ENCODE measurements at regions not wholly inside any gene's neighbourhood (a gene's known extent, or its start where the extent isn't known, plus 50 kb on each side); places are given as distances from the start of the nearest gene placed in this dataset.
"Not testable (repeated sequence)": the region's sequence is repeated elsewhere in the genome, so short reads cannot be mapped to it uniquely, and the experiment has no call there.

DNA sequence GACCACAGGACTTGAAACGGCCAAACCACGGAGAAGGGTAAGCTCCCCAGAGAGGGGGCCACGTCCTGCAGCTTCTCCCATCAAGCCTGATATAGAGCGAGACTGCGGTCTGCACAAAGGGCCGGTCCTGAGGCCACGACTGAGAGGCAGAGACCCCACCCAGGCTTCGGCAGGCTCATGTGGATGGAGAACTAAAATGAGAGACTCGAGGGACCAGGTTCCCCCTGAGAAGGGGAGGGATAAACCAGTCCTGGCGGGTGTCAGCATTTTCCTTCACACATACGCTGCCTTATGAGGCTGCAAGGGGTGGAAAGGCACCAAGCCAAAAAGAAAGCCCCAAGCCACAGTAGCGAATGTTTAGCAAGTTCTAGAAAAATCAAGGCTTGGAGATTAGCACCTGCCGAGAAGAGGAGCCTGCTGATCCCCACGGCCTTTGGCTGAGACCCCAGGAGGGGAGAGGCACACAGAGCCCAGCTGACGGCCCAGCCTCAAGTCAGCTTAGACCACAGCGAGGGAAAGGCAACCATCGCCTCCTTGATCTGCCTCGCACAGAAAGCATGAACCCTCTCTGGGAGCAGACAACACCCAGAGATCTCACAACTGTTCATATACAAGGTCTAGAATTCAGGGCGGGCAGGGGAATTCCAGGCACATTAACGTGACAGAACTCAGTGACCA lies 92.6 kb upstream of the RNF32 start:
- DNase-seq (ENCODE audit: low spot score) = no peak

- no peak for DNase-seq (ENCODE audit: low spot score)
These were observed 94.6 kb upstream of the RNF32 start for GRCh38 chr7:156545979-156546378.

GRCh38 chr7:156544919-156545715 lies 95.5 kb upstream of the RNF32 start:
- DNase-seq (ENCODE audit: low spot score) = no peak

DNA sequence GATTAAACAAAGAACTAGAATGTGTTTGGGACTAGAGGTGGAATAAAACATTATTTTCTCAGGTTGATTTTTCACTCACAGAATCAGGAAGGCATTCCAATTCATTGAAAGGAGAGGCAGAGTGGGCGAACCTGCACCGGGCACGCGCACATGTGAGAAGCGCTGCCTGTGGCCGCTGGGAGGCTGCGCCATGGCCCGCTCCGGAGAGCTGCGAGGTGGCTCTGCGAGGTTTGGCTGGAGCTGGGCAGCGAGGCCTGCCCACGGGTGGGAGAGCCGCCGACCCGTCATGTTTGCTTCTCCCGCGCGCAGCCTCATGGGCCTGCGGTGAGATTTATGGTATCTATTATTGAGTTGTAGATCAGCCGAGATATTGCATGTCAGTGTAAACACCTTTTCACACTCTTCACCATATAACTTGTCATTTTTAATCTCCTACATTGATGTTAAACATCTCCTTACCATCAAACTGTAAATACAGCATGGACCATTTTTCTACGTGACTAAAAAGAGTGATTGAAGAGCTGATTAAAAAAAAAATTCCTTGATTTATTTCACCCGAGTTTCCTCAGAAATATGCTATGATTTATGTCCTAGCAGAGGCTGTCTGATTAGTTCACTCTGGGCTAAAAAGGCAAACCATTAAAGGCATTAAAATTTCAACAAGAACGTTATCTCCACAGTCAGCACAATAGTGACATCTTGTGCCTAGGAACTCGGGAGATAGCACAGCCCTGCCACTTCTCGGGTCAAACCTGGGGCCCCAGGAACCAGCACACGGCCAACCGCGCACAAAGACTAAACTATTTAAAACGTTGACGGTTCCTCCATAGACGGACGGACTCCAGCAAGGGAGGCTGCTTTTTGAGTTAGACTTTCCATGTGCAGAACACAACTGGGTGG lies 96.6 kb upstream of the RNF32 start:
- no peak for DNase-seq (ENCODE audit: low spot score)

- no peak for DNase-seq (ENCODE audit: low spot score)
These were observed 99.9 kb upstream of the RNF32 start for GRCh38 chr7:156540619-156541165.

DNA sequence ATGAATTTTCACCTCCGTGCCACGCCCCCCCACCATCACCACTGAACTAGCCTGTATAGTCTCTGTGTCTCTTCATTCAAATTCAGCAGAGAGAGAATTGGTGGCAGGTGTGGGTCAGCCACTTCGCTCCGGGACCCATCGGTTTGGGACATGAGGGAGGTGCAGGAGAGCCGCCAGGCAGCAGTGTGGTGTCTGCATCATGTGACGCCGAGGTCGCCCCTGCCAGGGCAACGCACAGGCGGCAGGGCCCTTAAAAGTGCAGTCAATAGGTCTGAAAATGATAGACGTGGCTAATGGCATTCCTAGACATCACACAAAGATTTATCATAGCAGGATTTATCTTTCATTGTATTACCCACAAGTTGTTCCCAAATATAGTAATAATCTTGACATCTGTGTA lies 100.6 kb upstream of the RNF32 start:
- no peak for DNase-seq (ENCODE audit: low spot score)

GRCh38 chr7:156537006-156537405 lies 103.6 kb upstream of the RNF32 start:
- no peak for DNase-seq (ENCODE audit: low spot score)

DNA sequence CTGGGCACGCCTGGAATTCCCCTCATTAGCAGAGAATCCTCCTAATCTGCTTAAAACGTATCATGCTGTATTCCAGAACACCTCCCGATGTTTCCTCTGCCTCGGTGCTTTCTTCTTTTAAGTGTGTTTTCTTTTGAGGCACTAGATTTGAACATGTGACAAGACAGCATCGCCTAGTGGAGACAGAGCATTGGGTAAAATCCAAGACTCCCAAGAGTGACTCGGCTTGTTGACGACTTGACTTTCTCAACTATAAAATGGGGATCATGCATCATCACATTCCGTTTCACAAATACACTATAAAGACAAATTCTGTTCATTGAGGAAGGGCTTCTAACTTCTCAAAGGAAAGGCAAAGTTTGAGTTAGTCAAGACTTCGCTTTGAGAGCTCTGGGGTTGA lies 105.6 kb upstream of the RNF32 start:
- no peak for DNase-seq (ENCODE audit: low spot score)

DNA sequence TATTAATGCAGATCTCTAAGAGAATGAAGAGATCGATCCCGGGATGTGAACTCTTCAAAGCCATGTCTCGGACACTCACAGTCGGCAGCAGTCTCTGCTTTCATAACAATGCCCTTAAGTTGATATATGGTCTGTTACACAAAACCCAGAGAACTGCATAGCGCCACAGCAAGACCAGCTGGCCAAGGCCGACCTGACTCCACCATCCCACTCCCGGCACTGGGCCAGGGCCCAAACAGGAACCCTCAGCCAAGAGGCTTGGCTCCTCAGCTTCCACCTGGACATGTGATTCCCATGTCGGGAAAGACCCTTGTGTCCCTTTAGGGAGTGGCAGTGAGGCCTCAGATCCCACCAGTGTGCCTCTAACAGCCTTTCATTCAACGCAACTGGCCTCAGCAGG lies 106.6 kb upstream of the RNF32 start:
- no peak for DNase-seq (ENCODE audit: low spot score)

- no peak for DNase-seq (ENCODE audit: low spot score)
These were observed 107.2 kb upstream of the RNF32 start for GRCh38 chr7:156533420-156533819.

DNA sequence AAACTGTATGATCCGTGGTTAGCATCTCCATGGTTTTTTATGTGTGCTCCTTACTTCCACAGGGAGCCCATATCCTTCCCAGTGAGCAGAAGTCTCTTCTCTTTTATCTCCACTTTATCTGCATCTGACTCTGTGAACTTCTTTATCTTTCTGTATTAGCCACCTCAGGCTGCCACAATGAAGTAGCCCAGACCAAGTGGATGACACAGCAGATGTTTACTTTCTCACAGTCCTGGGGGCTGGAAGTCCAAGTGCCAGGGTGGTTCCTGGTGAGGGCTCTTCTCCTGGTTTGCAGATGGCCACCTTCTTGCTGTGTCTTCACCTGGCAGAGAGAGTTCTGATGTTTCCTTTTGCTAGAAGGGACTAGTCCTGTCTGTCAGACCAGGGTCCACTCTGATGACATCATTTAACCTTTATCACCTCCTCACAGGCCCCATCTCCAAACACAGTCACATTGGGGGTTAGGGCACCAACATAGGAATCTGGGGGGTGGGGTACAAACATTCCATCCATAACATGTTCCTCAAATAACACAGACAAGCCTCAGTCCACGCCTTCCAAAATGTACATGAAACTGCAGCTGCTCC lies 108.5 kb upstream of the RNF32 start:
- no peak for DNase-seq (ENCODE audit: low spot score)

DNA sequence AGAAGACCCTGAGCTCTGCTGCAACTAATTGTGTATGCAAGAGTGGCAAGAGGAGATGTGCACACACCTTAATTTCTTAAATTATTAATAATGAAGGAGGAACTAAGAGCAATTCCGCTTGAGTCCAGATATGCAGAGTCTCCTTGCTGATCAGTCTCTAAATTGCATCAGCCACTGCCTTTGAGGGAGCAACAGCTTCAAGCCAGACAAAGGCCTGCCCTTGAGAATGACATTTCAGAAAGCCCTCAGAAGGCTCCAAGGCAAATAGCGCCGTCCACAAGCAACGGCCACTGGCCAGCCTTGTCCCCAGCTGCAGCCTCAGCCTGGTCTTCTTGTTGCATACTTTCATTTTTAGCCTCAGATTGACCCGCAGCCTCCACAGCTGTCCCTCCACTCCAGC lies 110.6 kb upstream of the RNF32 start:
- no peak for DNase-seq (ENCODE audit: low spot score)

GRCh38 chr7:156527458-156527890 lies 113.1 kb upstream of the RNF32 start:
- DNase-seq (ENCODE audit: low spot score) = no peak

- no peak for DNase-seq (ENCODE audit: low spot score)
These were observed 115.6 kb upstream of the RNF32 start for GRCh38 chr7:156524818-156525597.

GRCh38 chr7:156523447-156524048 lies 117.0 kb upstream of the RNF32 start:
- DNase-seq (ENCODE audit: low spot score) = no peak

DNA sequence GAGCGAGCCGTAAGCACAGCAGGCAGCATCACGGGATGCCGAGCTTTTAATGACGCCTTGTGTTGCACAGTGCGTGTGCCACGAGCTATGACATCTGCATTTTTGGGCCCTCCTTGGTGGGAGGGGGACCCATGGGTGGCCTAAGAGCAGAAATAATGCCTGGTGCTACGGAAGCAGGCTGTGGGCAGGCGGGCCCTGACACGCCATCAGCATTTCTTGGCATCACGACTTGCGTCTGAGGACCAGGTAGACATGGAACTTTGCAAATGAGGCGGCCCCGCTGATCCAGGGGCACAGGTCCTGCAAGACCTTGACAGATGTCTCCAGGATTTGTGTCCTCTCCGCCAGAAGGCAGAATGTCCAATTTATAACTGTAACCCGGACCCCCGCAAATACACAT lies 117.8 kb upstream of the RNF32 start:
- DNase-seq (ENCODE audit: low spot score) = no peak

DNA sequence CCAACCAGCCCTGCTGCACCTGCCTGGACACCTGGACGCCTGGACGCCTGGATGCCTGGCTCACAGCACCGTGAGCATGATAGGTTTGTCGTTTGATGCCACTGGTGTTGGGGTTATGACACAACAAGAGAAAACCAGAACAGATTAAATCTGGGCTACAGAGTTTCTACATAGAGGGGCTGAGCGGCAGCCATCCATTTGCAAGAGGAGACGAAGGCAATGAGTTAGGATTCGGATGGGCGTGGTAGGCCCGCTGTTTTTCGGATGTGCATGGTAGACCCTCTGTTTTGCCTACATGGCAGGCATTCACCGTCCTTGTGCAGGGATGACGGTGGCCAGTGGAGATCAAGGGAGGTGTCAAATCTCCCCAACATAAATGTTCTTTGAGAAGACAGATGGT lies 121.5 kb upstream of the RNF32 start:
- no peak for DNase-seq (ENCODE audit: low spot score)

DNA sequence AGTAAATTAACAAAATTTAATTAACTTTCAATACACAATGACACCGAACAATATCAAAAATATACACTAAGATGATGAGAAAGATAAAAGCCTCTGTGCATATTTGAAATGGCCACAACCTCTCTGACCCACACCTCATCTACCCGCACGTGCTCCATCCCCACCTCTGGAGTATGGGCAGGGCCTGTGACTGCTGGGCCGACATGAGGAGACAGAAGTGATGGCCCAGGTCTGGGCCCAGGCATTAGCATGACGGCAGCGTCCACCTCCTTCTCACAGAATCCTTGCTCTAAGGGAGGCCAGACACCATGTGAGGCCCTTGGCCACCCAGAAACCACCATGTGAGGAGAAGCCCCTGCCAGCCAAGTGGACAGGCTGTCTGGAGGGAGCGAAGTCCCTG lies 122.1 kb upstream of the RNF32 start:
- no peak for DNase-seq (ENCODE audit: low spot score)

- not testable (repeated sequence) for DNase-seq (ENCODE audit: low spot score)
These were observed 122.7 kb upstream of the RNF32 start for GRCh38 chr7:156517858-156518257.

- no peak for DNase-seq (ENCODE audit: low spot score)
These were observed 123.7 kb upstream of the RNF32 start for GRCh38 chr7:156516791-156517378.

Measured in pons (tissue), 1 donor.